OCI-LY7 (cell line): ENCODE measurements at regions not wholly inside any gene's neighbourhood (a gene's known extent, or its start where the extent isn't known, plus 50 kb on each side); places are given as distances from the start of the nearest gene placed in this dataset.

ENCODE experiments used
- BruUV-seq: library from RNA; stranded (reverse); fragments of 400-500 nt; replicated peaks from 2 replicates; lab custom pipeline; 2021; lab: Mats Ljungman, UMichigan
- CTCF ChIA-PET: fragments of 300-600 bp; sonication (Branson Sonifier 250); formaldehyde crosslinking; loops from one replicate; lab custom pipeline; 2022; ENCODE audit warnings: antibody characterized with exemption; ENCODE audit not compliant: unreplicated experiment; lab: Charles Lee
- POLR2A ChIA-PET: fragments of 300-600 bp; sonication (Branson Sonifier 250); formaldehyde crosslinking; loops from one replicate; lab custom pipeline; 2022; ENCODE audit warnings: antibody characterized with exemption; lab: Charles Lee
- DNase-seq: peaks from one replicate; pipeline ENCODE4 v3.0.0-alpha.2; 2015; ENCODE audit warnings: low spot score
- H2AFZ ChIP-seq: fragments of 200-600 bp; sonication (generic), shearing (Covaris generic); 2 replicates; pipeline ENCODE4 v1.6.1; 2014; ENCODE audit warnings: mild to moderate bottlenecking, antibody characterized with exemption, low read length, moderate library complexity
- H3K27ac ChIP-seq: fragments of 200-600 bp; sonication (generic); 2 replicates; pipeline ENCODE4 v1.5.1; 2014; ENCODE audit warnings: mixed run types, low read depth, mild to moderate bottlenecking, moderate library complexity, low read length, inconsistent platforms; ENCODE audit not compliant: poor library complexity, severe bottlenecking
- H3K36me3 ChIP-seq: fragments of 200-600 bp; sonication (generic); 2 replicates; pipeline ENCODE4 v1.6.1; 2014; ENCODE audit warnings: mild to moderate bottlenecking, antibody characterized with exemption, low read length, moderate library complexity, mixed read lengths; ENCODE audit not compliant: insufficient read depth
- H3K4me1 ChIP-seq: fragments of 200-600 bp; sonication (generic); 2 replicates; pipeline ENCODE4 v1.5.1; 2014; ENCODE audit warnings: mild to moderate bottlenecking, low read length; ENCODE audit not compliant: insufficient read depth, poor library complexity, severe bottlenecking
- H3K4me2 ChIP-seq: fragments of 200-600 bp; sonication (generic); 2 replicates; pipeline ENCODE4 v1.6.1; 2014; ENCODE audit warnings: mild to moderate bottlenecking, low read length
- H3K4me3 ChIP-seq: fragments of 200-600 bp; sonication (generic); 2 replicates; pipeline ENCODE4 v1.5.1; 2014; ENCODE audit warnings: mild to moderate bottlenecking, low read depth, low read length; ENCODE audit not compliant: poor library complexity, severe bottlenecking
- H3K79me2 ChIP-seq: fragments of 200-600 bp; sonication (generic); 2 replicates; pipeline ENCODE4 v1.6.1; 2016; ENCODE audit warnings: low read depth, mild to moderate bottlenecking, low read length, moderate library complexity, mixed read lengths; ENCODE audit not compliant: insufficient read depth
- H3K9me2 ChIP-seq: fragments of 200-600 bp; sonication (generic); 2 replicates; pipeline ENCODE4 v1.6.1; 2016; ENCODE audit warnings: mild to moderate bottlenecking, low read length, mixed read lengths; ENCODE audit not compliant: insufficient read depth
- H3K9me3 ChIP-seq: fragments of 200-600 bp; sonication (generic); 2 replicates; pipeline ENCODE4 v1.6.1; 2014; ENCODE audit warnings: mild to moderate bottlenecking, mixed run types, low read length, mixed read lengths
- H4K20me1 ChIP-seq: fragments of 200-600 bp; sonication (generic); 2 replicates; pipeline ENCODE4 v1.6.1; 2014; ENCODE audit warnings: mild to moderate bottlenecking, antibody characterized with exemption, low read length, moderate library complexity, mixed read lengths; ENCODE audit not compliant: insufficient read depth
- CTCF ChIP-seq: fragments of 200-600 bp; sonication (generic); conservative IDR thresholded peaks from 2 replicates; pipeline ENCODE4 v1.5.1; 2014; ENCODE audit warnings: mild to moderate bottlenecking, antibody characterized with exemption, low read length, moderate library complexity, mixed read lengths
- EZH2phosphoT487 ChIP-seq: fragments of 200-600 bp; sonication (generic); IDR thresholded peaks from 2 replicates; pipeline ENCODE4 v1.6.1; 2018; ENCODE audit warnings: low read depth, borderline replicate concordance, mild to moderate bottlenecking, mixed run types, antibody characterized with exemption, low read length, moderate library complexity, mixed read lengths
- intact Hi-C: fragments of 100-400 bp; cut with micrococcal nuclease; formaldehyde crosslinking; loops from one replicate; pipeline ENCODE4 v1.10.0; 2022; ENCODE audit not compliant: unreplicated experiment

- no peaks in the 10 kb centered on the region for H3K4me1 ChIP-seq
- H3K9me3 ChIP-seq = no peaks in the 10 kb centered on the region
- TF ChIP-seq CTCF = no peak
- no peak for TF ChIP-seq EZH2phosphoT487
- H3K36me3 ChIP-seq = no peaks in the 10 kb centered on the region
- no peaks in the 10 kb centered on the region for H4K20me1 ChIP-seq
- CTCF ChIA-PET = no interaction called here
- POLR2A ChIA-PET = no interaction called here
- no peaks in the 10 kb centered on the region for H3K79me2 ChIP-seq
- H3K9me2 ChIP-seq = no peaks in the 10 kb centered on the region
- intact Hi-C loops = no loop called here
- no peak overlapping the region for H3K4me3 ChIP-seq
- no peak overlapping the region for H3K4me2 ChIP-seq
- no peak overlapping the region for H3K27ac ChIP-seq
- no peak overlapping the region for H2AFZ ChIP-seq
- no TSS peak for BruUV-seq
- DNase-seq = no peak
Observed at GRCh38 chrX:122241959-122242358, 942.1 kb upstream of the GRIA3 start.

GRCh38 chrX:122244080-122244479 lies 940.0 kb upstream of the GRIA3 start:
- Histone ChIP-seq H3K9me2 (no peaks in the 10 kb centered on the region), H3K27ac (no peak overlapping the region), H3K36me3 (no peaks in the 10 kb centered on the region), H2AFZ (no peak overlapping the region), H3K9me3 (no peaks in the 10 kb centered on the region), H3K79me2 (no peaks in the 10 kb centered on the region), H4K20me1 (no peaks in the 10 kb centered on the region), H3K4me2 (no peak overlapping the region), H3K4me3 (no peak overlapping the region), H3K4me1 (no peaks in the 10 kb centered on the region)
- intact Hi-C loops = no loop called here
- no TSS peak for BruUV-seq
- POLR2A ChIA-PET = no interaction called here
- TF ChIP-seq EZH2phosphoT487 (no peak), CTCF (no peak)
- CTCF ChIA-PET = no interaction called here
- DNase-seq = no peak

GRCh38 chrX:122245175-122245574 lies 938.9 kb upstream of the GRIA3 start:
- Histone ChIP-seq H3K27ac (no peak overlapping the region), H4K20me1 (no peaks in the 10 kb centered on the region), H3K9me2 (no peaks in the 10 kb centered on the region), H3K36me3 (no peaks in the 10 kb centered on the region), H3K4me3 (no peak overlapping the region), H3K79me2 (no peaks in the 10 kb centered on the region), H2AFZ (no peak overlapping the region), H3K4me2 (no peak overlapping the region), H3K9me3 (no peaks in the 10 kb centered on the region), H3K4me1 (no peaks in the 10 kb centered on the region)
- TF ChIP-seq EZH2phosphoT487 (no peak), CTCF (no peak)
- CTCF ChIA-PET = no interaction called here
- no peak for DNase-seq
- intact Hi-C loops = no loop called here
- POLR2A ChIA-PET = no interaction called here
- BruUV-seq = no TSS peak
